HepG2 (cell line): ENCODE measurements at regions not wholly inside any gene's neighbourhood (a gene's known extent, or its start where the extent isn't known, plus 50 kb on each side); places are given as distances from the start of the nearest gene placed in this dataset.

Source experiments
- ATAC-seq: fragments of 200-7000 bp; cut with Tn5 transposase; 3 replicates; pipeline ENCODE4 v1.9.1; 2020; ENCODE audit warnings: mild to moderate bottlenecking, moderate library complexity
- BruUV-seq: library from RNA; stranded (reverse); fragments of 400-500 nt; replicated peaks from 2 replicates; lab custom pipeline; 2021; lab: Mats Ljungman, UMichigan
- CTCF ChIA-PET: fragments of 300-600 bp; formaldehyde crosslinking; extraction: SDS; loops from one replicate; lab custom pipeline; 2021; ENCODE audit warnings: low total read pairs, inconsistent platforms, low intra/inter-chr PET ratio; lab: Yijun Ruan, JAX
- POLR2A ChIA-PET: fragments of 350-600 bp; sonication (Branson Sonifier 250); formaldehyde crosslinking; loops from one replicate; lab custom pipeline; 2020; ENCODE audit warnings: antibody characterized with exemption, inconsistent platforms; lab: Yijun Ruan, JAX
- DNase-seq: peaks from one replicate; pipeline ENCODE4 v3.0.0-alpha.2; 2015; ENCODE audit warnings: low spot score
- FAIRE-seq: peaks from 3 replicates; lab custom pipeline; 2011; peaks lifted over from hg19 to GRCh38; lab: Jason Lieb, UNC
- H2AFZ ChIP-seq: one replicate; pipeline ENCODE4 v1.6.1; 2011; ENCODE audit warnings: low read length, inconsistent platforms
- H3K27ac ChIP-seq: fragments of 300-600 bp; 3 replicates; pipeline ENCODE4 v1.8.0; 2011; ENCODE audit warnings: mixed run types, mild to moderate bottlenecking, mixed read lengths, low read length, inconsistent platforms; ENCODE audit not compliant: insufficient read depth; ENCODE audit errors: extremely low read length
- H3K27me3 ChIP-seq, 2 experiments: fragments of 200-600 bp in 1 of 2; 2 replicates in 1 of 2; 3 replicates in 1 of 2; pipeline versions ENCODE4 v1.6.0 to v1.8.0; 2011; ENCODE audit warnings: low read length in 2 of 2, mild to moderate bottlenecking in 2 of 2, moderate library complexity in 2 of 2, inconsistent platforms in 1 of 2; ENCODE audit not compliant: insufficient read depth in 2 of 2, control insufficient read depth in 1 of 2
- H3K36me3 ChIP-seq, 2 experiments: fragments of 200-600 bp in 1 of 2; replicated peaks in 1 of 2; 2 replicates in 1 of 2; 3 replicates in 1 of 2; pipeline versions ENCODE4 v1.5.1 to v1.8.0; 2011; ENCODE audit warnings: low read length in 2 of 2, inconsistent platforms in 1 of 2; ENCODE audit not compliant: insufficient read depth in 2 of 2, control insufficient read depth in 1 of 2
- H3K4me1 ChIP-seq: 2 replicates; pipeline ENCODE4 v1.5.1; 2012; ENCODE audit warnings: low read length, inconsistent platforms; ENCODE audit not compliant: insufficient read depth
- H3K4me2 ChIP-seq: 2 replicates; pipeline ENCODE4 v1.6.0; 2011; ENCODE audit warnings: low read depth, low read length, inconsistent platforms
- H3K4me3 ChIP-seq, 3 experiments: fragments of 200-600 bp in 1 of 3; sonication (generic), shearing (Covaris generic) in 1 of 3; replicated peaks in 1 of 3; 2 replicates each; pipeline ENCODE4 v1.5.1; 2011 to 2016; ENCODE audit warnings: low read length in 3 of 3, inconsistent platforms in 2 of 3, low read depth in 2 of 3, mild to moderate bottlenecking in 2 of 3, control low read depth in 1 of 3, mixed read lengths in 1 of 3; ENCODE audit not compliant: insufficient read depth in 1 of 3
- H3K79me2 ChIP-seq: one replicate; pipeline ENCODE4 v1.6.1; 2011; ENCODE audit warnings: low read length, inconsistent platforms; ENCODE audit not compliant: insufficient read depth
- H3K9ac ChIP-seq: 2 replicates; pipeline ENCODE4 v1.6.0; 2011; ENCODE audit warnings: mild to moderate bottlenecking, low read depth, low read length, inconsistent platforms; ENCODE audit not compliant: insufficient read depth
- H3K9me3 ChIP-seq: 2 replicates; pipeline ENCODE4 v1.5.1; 2012; ENCODE audit warnings: mild to moderate bottlenecking, low read length
- H4K20me1 ChIP-seq: 2 replicates; pipeline ENCODE4 v1.6.0; 2011; ENCODE audit warnings: inconsistent platforms, mild to moderate bottlenecking, low read length, moderate library complexity; ENCODE audit not compliant: insufficient read depth
- CCAR2 ChIP-seq: fragments of 200-400 bp; formaldehyde crosslinking; optimal IDR thresholded peaks from 2 replicates; pipeline ENCODE3; 2018; ENCODE audit warnings: low read depth, mild to moderate bottlenecking, low read length, moderate library complexity
- DNMT1 ChIP-seq: sonication (generic); formaldehyde crosslinking; IDR thresholded peaks from 2 replicates; pipeline ENCODE4 v1.5.1; 2020; ENCODE audit warnings: mild to moderate bottlenecking, missing genetic modification reagents
- FOXO1 ChIP-seq: sonication (generic); formaldehyde crosslinking; IDR thresholded peaks from 2 replicates; pipeline ENCODE4 v1.4.0; 2020; ENCODE audit warnings: missing genetic modification reagents
- PLSCR1 ChIP-seq: sonication (generic); formaldehyde crosslinking; IDR thresholded peaks from 2 replicates; pipeline ENCODE4 v1.5.0; 2020; ENCODE audit warnings: missing genetic modification reagents, mild to moderate bottlenecking, borderline replicate concordance
- SRSF4 ChIP-seq: fragments of 200-400 bp; formaldehyde crosslinking; IDR thresholded peaks from one replicate; pipeline ENCODE4 v1.6.1; 2018; ENCODE audit warnings: mild to moderate bottlenecking, low read depth, low read length, moderate library complexity; ENCODE audit not compliant: poor library complexity, severe bottlenecking
- TRAFD1 ChIP-seq: sonication (generic); formaldehyde crosslinking; IDR thresholded peaks from 2 replicates; pipeline ENCODE4 v1.5.1; 2020; ENCODE audit warnings: missing genetic modification reagents, mild to moderate bottlenecking, borderline replicate concordance
- ZFP1 ChIP-seq: IDR thresholded peaks from 2 replicates; pipeline ENCODE4 v1.6.1; 2016
- ZNF451 ChIP-seq: sonication (generic); formaldehyde crosslinking; IDR thresholded peaks from 2 replicates; pipeline ENCODE4 v1.5.0; 2020; ENCODE audit warnings: mild to moderate bottlenecking, missing genetic modification reagents
- ZNF660 ChIP-seq: sonication (generic); formaldehyde crosslinking; IDR thresholded peaks from 2 replicates; pipeline ENCODE4 v1.5.1; 2020; ENCODE audit warnings: mild to moderate bottlenecking, low read depth, missing genetic modification reagents, borderline replicate concordance
- ZNF674 ChIP-seq: sonication (generic); formaldehyde crosslinking; IDR thresholded peaks from 2 replicates; pipeline ENCODE4 v1.5.0; 2020; ENCODE audit warnings: low read depth, mild to moderate bottlenecking, missing genetic modification reagents
- ZSCAN30 ChIP-seq: sonication (generic); formaldehyde crosslinking; IDR thresholded peaks from 2 replicates; pipeline ENCODE4 v1.5.0; 2020; ENCODE audit warnings: mild to moderate bottlenecking, missing genetic modification reagents
- WGBS: methylation state at CpG from one replicate; pipeline ENCODE4 v1.1.6; 2017; ENCODE audit warnings: low lambda C conversion rate; 5-methylcytosine and 5-hydroxymethylcytosine counted together
- in situ Hi-C: cut with HindIII; loops from 2 replicates; pipeline ENCODE4 v1.10.0; 2017; ENCODE audit warnings: low pct_unique_long_range_greater_than_20kb; ENCODE audit not compliant: extremely low pct_ligation_motif_present
- intact Hi-C: fragments of 100-400 bp; cut with micrococcal nuclease; formaldehyde crosslinking; loops from one replicate; pipeline ENCODE4 v1.10.0; 2022; ENCODE audit not compliant: unreplicated experiment
- TF ChIP-seq, protein P1 (sequence below): sonication (generic); formaldehyde crosslinking; IDR thresholded peaks from 2 replicates; pipeline ENCODE4 v1.4.0; 2020; ENCODE audit warnings: missing genetic modification reagents, borderline replicate concordance
- TF ChIP-seq, protein P2 (sequence below): sonication (generic); formaldehyde crosslinking; conservative IDR thresholded peaks from 2 replicates; pipeline ENCODE4 v1.4.0; 2020; ENCODE audit warnings: missing genetic modification reagents

GRCh38 chr21:23977971-23978370 is 1629.3 kb downstream of the MRPL39 start:
- CTCF ChIA-PET: no interaction called here
- H2AFZ ChIP-seq: no peak overlapping the region
- ATAC-seq (no peak), FAIRE-seq (no peak), DNase-seq (no peak)
- BruUV-seq: no TSS peak
- no peaks in the 10 kb centered on the region for H3K79me2 ChIP-seq
- H3K27ac ChIP-seq: no peak overlapping the region
- no peak overlapping the region for H3K4me2 ChIP-seq
- TF ChIP-seq TRAFD1 (CRISPR knock-in tag) (no peak), SRSF4 (no peak), DNMT1 (CRISPR knock-in tag) (no peak), FOXO1 (no peak), CCAR2 (no peak), ZNF451 (CRISPR knock-in tag) (no peak), ZSCAN30 (no peak), ZNF674 (no peak), ZNF660 (no peak), PLSCR1 (CRISPR knock-in tag) (no peak), ZFP1 (CRISPR knock-in tag) (no peak)
- TF ChIP-seq, protein P1, sequence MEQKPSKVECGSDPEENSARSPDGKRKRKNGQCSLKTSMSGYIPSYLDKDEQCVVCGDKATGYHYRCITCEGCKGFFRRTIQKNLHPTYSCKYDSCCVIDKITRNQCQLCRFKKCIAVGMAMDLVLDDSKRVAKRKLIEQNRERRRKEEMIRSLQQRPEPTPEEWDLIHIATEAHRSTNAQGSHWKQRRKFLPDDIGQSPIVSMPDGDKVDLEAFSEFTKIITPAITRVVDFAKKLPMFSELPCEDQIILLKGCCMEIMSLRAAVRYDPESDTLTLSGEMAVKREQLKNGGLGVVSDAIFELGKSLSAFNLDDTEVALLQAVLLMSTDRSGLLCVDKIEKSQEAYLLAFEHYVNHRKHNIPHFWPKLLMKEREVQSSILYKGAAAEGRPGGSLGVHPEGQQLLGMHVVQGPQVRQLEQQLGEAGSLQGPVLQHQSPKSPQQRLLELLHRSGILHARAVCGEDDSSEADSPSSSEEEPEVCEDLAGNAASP (CRISPR knock-in tag): no peak
- TF ChIP-seq, protein P2, sequence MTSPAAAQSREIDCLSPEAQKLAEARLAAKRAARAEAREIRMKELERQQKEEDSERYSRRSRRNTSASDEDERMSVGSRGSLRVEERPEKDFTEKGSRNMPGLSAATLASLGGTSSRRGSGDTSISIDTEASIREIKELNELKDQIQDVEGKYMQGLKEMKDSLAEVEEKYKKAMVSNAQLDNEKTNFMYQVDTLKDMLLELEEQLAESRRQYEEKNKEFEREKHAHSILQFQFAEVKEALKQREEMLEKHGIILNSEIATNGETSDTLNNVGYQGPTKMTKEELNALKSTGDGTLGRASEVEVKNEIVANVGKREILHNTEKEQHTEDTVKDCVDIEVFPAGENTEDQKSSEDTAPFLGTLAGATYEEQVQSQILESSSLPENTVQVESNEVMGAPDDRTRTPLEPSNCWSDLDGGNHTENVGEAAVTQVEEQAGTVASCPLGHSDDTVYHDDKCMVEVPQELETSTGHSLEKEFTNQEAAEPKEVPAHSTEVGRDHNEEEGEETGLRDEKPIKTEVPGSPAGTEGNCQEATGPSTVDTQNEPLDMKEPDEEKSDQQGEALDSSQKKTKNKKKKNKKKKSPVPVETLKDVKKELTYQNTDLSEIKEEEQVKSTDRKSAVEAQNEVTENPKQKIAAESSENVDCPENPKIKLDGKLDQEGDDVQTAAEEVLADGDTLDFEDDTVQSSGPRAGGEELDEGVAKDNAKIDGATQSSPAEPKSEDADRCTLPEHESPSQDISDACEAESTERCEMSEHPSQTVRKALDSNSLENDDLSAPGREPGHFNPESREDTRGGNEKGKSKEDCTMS (CRISPR knock-in tag): no peak
- H3K36me3 ChIP-seq: no peaks in the 10 kb centered on the region
- H4K20me1 ChIP-seq: no peaks in the 10 kb centered on the region
- no peak overlapping the region for H3K9ac ChIP-seq
- intact Hi-C loops: no loop called here
- no peaks in the 10 kb centered on the region for H3K27me3 ChIP-seq
- H3K4me1 ChIP-seq: no peaks in the 10 kb centered on the region
- 2% methylated on average over 2 of the region's 2 CpGs for WGBS
- POLR2A ChIA-PET: no interaction called here
- H3K9me3 ChIP-seq: peaks cover 69% of the 10 kb centered on the region
- no peak overlapping the region for H3K4me3 ChIP-seq
- in situ Hi-C loops: no loop called here
